Lower leg skin (tissue), 3 donors: ENCODE measurements at regions not wholly inside any gene's neighbourhood (a gene's known extent, or its start where the extent isn't known, plus 50 kb on each side); places are given as distances from the start of the nearest gene placed in this dataset.

Experiments used
- CTCF ChIP-seq, 3 donors: fragments of 450-650 bp; IDR thresholded peaks; one replicate each; pipeline ENCODE4 v1.5.1; 2016; ENCODE audit warnings: antibody characterized with exemption in 3 of 3, mild to moderate bottlenecking in 3 of 3, moderate library complexity in 2 of 3
- POLR2A ChIP-seq, 2 donors: fragments of 450-650 bp; IDR thresholded peaks; one replicate each; pipeline ENCODE4 v1.6.1; 2016 to 2017; ENCODE audit warnings: antibody characterized with exemption in 2 of 2, mild to moderate bottlenecking in 1 of 2, moderate library complexity in 1 of 2

- no peak for TF ChIP-seq POLR2A (IDR thresholded peaks at IDR 0.05)
- no peak for TF ChIP-seq CTCF (IDR thresholded peaks at IDR 0.05)
Observed at GRCh38 chr12:132422040-132422380, 67.9 kb upstream of the FBRSL1 start.
